ENCODE measurements at regions not wholly inside any gene's neighbourhood (a gene's known extent, or its start where the extent isn't known, plus 50 kb on each side); places are given as distances from the start of the nearest gene placed in this dataset.

DNA sequence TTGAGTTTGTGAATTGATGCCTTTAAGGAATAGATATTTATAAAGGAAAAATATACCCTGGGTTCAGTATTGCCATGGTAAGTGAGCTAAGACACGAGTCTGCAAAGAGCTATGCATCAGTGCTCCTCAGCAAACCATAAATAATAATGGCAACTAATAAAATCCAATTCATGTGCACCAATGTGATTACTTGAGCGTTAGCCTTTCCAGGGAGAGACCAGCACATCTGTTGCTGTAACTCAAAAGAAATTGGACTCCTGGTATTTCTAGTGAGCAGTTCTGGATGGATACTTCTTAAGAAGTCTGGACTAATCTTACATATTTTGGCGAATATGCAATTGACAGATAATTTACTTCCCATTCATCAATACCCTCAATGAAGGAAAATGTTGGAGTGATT is 373.3 kb downstream of the ARHGEF28 start:
- peaks cover 19 to 27% of the 10 kb centered on the region in 2 experiments for H3K27me3 ChIP-seq (ENCODE audit: control insufficient read depth in 2 of 2, insufficient read depth in 2 of 2, low read length in 2 of 2)
- no peak overlapping the region for H3K4me2 ChIP-seq (ENCODE audit: insufficient read depth, low read length)
- no peak for FAIRE-seq
- H2AFZ ChIP-seq (ENCODE audit: low read depth, low read length) = no peak overlapping the region
- H3K4me3 ChIP-seq (replicated peaks in 1 of 3; ENCODE audit: insufficient read depth in 1 of 3, low read depth in 1 of 3, low read length in 3 of 3) = no peak overlapping the region
- dilution Hi-C loops (cut with MboI; ENCODE audit: extremely low pct_ligation_motif_present, low sequenced_read_pairs) = no loop called here
- H3K9me1 ChIP-seq (replicated peaks; ENCODE audit: control insufficient read depth, extremely low read depth, insufficient read depth, low read length) = no peaks in the 10 kb centered on the region
- POLR2A ChIA-PET = no interaction called here
- DNase-seq (ENCODE audit: low read depth, low spot score) = no peak
- no TSS peak for BruUV-seq (replicated peaks)
- no peaks in the 10 kb centered on the region for H3K4me1 ChIP-seq (ENCODE audit: control insufficient read depth, extremely low read depth, insufficient read depth, low read length)
- H3K36me3 ChIP-seq (ENCODE audit: control insufficient read depth in 2 of 2, extremely low read depth in 1 of 2, insufficient read depth in 2 of 2, low read length in 2 of 2) = no peaks in the 10 kb centered on the region
- CTCF ChIA-PET = interaction anchor here (1.4 kb wide), 1 partner anchor 641 kb away, joined by 3 read pairs; the partner anchor contains the start of gene ENC1
- intact Hi-C loops (cut with micrococcal nuclease) = no loop called here
- H3K9me3 ChIP-seq (replicated peaks; ENCODE audit: control insufficient read depth, insufficient read depth, low read length) = no peaks in the 10 kb centered on the region
- TF ChIP-seq POLR2AphosphoS5 (IDR thresholded peaks at IDR 0.05; ENCODE audit: insufficient read depth, low read depth, low read length) (no peak), MYC (IDR thresholded peaks at IDR 0.05; ENCODE audit: low read depth, low read length) (no peak), EZH2 (IDR thresholded peaks at IDR 0.05; ENCODE audit: borderline replicate concordance, low read depth, low read length, severe bottlenecking) (no peak), FOS (IDR thresholded peaks at IDR 0.05; ENCODE audit: borderline replicate concordance, insufficient read depth, low read length) (no peak), GATA2 (IDR thresholded peaks at IDR 0.05; ENCODE audit: insufficient read depth, insufficient read length, low read depth, low read length) (no peak), POLR2A (IDR thresholded peaks at IDR 0.05; ENCODE audit: low read depth, low read length) (no peak), JUN (IDR thresholded peaks at IDR 0.05; ENCODE audit: borderline replicate concordance, insufficient read depth, insufficient read length, low read depth) (no peak)
- TF ChIP-seq, protein P1, sequence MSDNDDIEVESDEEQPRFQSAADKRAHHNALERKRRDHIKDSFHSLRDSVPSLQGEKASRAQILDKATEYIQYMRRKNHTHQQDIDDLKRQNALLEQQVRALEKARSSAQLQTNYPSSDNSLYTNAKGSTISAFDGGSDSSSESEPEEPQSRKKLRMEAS (IDR thresholded peaks at IDR 0.05; ENCODE audit: insufficient read depth, insufficient read length) = no peak
- H4K20me1 ChIP-seq (replicated peaks; ENCODE audit: control insufficient read depth, extremely low read depth, insufficient read depth, low read length) = no peaks in the 10 kb centered on the region
- H3K79me2 ChIP-seq (ENCODE audit: control insufficient read depth, insufficient read depth, low read length) = no peaks in the 10 kb centered on the region
- H3K27ac ChIP-seq (ENCODE audit: insufficient read depth, low read depth, low read length) = no peak overlapping the region
- no peak overlapping the region for H3K9ac ChIP-seq (replicated peaks; ENCODE audit: extremely low read depth, insufficient read depth, low read length)

GRCh38 chr5:73998489-73998888 is 372.5 kb downstream of the ARHGEF28 start:
- POLR2A ChIA-PET = no interaction called here
- no peak for TF ChIP-seq MYC (IDR thresholded peaks at IDR 0.05; ENCODE audit: low read depth, low read length)
- TF ChIP-seq, protein P1 (IDR thresholded peaks at IDR 0.05; ENCODE audit: insufficient read depth, insufficient read length) = no peak
- no peak for TF ChIP-seq FOS (IDR thresholded peaks at IDR 0.05; ENCODE audit: borderline replicate concordance, insufficient read depth, low read length)
- no peak for TF ChIP-seq POLR2A (IDR thresholded peaks at IDR 0.05; ENCODE audit: low read depth, low read length)
- no peak for TF ChIP-seq POLR2AphosphoS5 (IDR thresholded peaks at IDR 0.05; ENCODE audit: insufficient read depth, low read depth, low read length)
- dilution Hi-C loops (cut with MboI; ENCODE audit: extremely low pct_ligation_motif_present, low sequenced_read_pairs) (no loop called here), intact Hi-C loops (cut with micrococcal nuclease) (no loop called here)
- DNase-seq (ENCODE audit: low read depth, low spot score) (no peak), FAIRE-seq (no peak)
- H3K4me3 ChIP-seq (replicated peaks in 1 of 3; ENCODE audit: insufficient read depth in 1 of 3, low read depth in 1 of 3, low read length in 3 of 3) = no peak overlapping the region
- BruUV-seq (replicated peaks) = no TSS peak
- no peaks in the 10 kb centered on the region for H3K36me3 ChIP-seq (ENCODE audit: control insufficient read depth in 2 of 2, extremely low read depth in 1 of 2, insufficient read depth in 2 of 2, low read length in 2 of 2)
- H3K9ac ChIP-seq (replicated peaks; ENCODE audit: extremely low read depth, insufficient read depth, low read length) = no peak overlapping the region
- H3K9me1 ChIP-seq (replicated peaks; ENCODE audit: control insufficient read depth, extremely low read depth, insufficient read depth, low read length) = no peaks in the 10 kb centered on the region
- no peak overlapping the region for H2AFZ ChIP-seq (ENCODE audit: low read depth, low read length)
- CTCF ChIA-PET = interaction anchor here (1.0 to 1.4 kb wide), 2 partner anchors 8 to 641 kb away, joined by 3 to 5 read pairs; partner anchors contain the start of gene ENC1
- H3K27me3 ChIP-seq (ENCODE audit: control insufficient read depth in 2 of 2, insufficient read depth in 2 of 2, low read length in 2 of 2) = peaks cover 19 to 24% of the 10 kb centered on the region in 2 experiments
- H3K79me2 ChIP-seq (ENCODE audit: control insufficient read depth, insufficient read depth, low read length) = no peaks in the 10 kb centered on the region
- no peaks in the 10 kb centered on the region for H4K20me1 ChIP-seq (replicated peaks; ENCODE audit: control insufficient read depth, extremely low read depth, insufficient read depth, low read length)
- H3K27ac ChIP-seq (ENCODE audit: insufficient read depth, low read depth, low read length) = no peak overlapping the region
- no peaks in the 10 kb centered on the region for H3K9me3 ChIP-seq (replicated peaks; ENCODE audit: control insufficient read depth, insufficient read depth, low read length)
- no peak overlapping the region for H3K4me2 ChIP-seq (ENCODE audit: insufficient read depth, low read length)
- H3K4me1 ChIP-seq (ENCODE audit: control insufficient read depth, extremely low read depth, insufficient read depth, low read length) = no peaks in the 10 kb centered on the region

All from endothelial cell of umbilical vein (primary cell).